ENCODE measurements at regions not wholly inside any gene's neighbourhood (a gene's known extent, or its start where the extent isn't known, plus 50 kb on each side); places are given as distances from the start of the nearest gene placed in this dataset.

DNA sequence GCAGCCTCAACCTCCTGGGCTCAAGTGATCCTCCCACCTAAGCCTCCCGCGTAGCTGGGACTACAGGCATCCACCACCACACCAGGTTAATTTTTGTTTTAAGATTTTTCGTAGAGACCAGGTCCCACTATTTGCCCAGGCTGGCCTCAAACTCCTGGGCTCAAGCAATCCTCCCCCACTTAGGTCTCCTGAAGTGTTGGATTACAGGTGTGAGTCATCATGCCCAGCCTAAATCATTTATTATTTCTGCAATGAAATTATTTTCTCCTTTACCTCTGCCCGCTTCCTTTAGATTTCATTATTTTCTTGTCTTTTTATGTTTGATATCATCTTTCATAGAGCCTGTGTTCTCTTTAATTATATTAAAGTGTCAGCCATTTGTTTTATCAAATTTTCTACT is 165.2 kb upstream of the OTX2 start:
- no peak for TF ChIP-seq POLR2A (IDR thresholded peaks at IDR 0.05; ENCODE audit: low read depth, low read length)
- no peak for TF ChIP-seq POLR2AphosphoS5 (IDR thresholded peaks at IDR 0.05; ENCODE audit: low read depth, low read length)
- TF ChIP-seq TAF1 (IDR thresholded peaks at IDR 0.05; ENCODE audit: borderline replicate concordance, low read depth, low read length) = no peak

Measured in GM12892 (cell line).